NCI-H2227 (cell line): ENCODE measurements at regions not wholly inside any gene's neighbourhood (a gene's known extent, or its start where the extent isn't known, plus 50 kb on each side); places are given as distances from the start of the nearest gene placed in this dataset.

Experiments
- DNase-seq: peaks from one replicate; lab custom pipeline; 2025; ENCODE audit not compliant: unreplicated experiment; lab: John Stamatoyannopoulos, UW

DNA sequence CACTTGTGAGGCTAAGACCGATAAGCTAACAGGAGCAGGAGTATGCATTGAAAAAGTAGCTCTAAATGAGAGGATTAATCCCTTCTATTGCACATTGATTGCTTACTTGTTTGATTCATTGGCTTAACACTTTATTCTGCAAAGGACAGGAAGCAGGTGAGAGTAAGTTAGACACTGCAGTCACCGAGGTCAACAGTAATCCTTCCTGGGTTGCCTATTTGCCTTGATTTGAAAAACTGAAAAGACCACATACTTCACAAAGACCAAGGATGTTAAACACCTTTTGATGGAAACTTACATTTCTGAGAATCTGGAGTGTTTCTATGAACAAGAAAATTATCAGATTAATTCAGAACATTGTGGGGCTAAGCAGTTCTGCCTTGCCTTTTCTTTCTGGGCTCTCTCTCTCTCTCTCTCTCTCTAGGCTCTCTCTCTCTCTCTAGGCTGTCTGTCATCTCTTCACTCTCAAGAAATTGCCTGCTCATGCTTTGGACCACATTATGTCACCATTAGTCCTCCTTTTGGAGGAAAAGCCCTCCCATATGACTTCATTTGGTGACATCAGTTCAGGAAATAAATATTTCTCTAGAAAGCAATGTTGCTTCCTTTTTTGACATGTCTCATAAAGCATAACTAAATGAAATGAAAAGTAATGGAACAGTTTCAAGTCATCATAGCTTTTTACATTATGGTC, 103.8 kb downstream of the TNFSF18 start:
- DNase-seq = no peak

DNA sequence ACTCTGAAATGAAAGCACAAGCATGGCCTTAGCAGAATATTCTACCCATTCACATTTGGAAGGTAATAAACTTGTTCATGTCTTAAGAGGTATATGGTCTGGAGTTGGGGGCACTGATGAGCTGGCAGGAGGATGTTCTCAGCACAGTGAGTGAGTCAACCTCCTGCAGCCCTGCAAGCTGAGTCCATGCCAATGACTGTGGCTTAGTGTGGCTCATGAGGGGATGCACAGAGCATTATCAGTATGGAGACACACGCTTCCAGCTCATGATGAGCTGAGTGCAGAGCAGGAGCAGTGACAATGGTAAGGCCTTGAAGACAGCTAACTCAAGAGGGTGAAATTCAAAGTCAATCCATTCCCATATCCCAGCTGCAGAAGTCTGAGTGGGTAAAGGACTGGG, 102.3 kb downstream of the TNFSF18 start:
- DNase-seq = no peak

DNA sequence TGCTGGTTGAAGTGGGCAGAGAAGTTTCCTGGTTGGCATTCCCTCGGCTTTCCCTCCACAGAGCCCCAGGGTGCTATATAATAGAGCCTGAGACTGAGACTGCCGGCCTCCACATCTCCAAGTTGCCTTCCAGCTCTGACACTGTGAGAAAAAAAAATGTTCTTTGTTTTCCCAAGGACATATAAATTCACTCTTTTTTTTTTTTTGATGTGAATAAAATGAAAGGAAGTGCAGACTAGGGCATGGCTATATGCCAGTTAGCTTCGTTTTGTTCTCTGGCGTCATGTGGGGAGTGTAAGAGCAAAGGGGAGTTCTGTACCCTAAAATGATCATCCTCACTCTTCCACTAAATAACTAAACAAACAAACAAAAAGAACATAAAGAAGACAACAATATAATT, 101.6 kb downstream of the TNFSF18 start:
- DNase-seq = no peak

DNA sequence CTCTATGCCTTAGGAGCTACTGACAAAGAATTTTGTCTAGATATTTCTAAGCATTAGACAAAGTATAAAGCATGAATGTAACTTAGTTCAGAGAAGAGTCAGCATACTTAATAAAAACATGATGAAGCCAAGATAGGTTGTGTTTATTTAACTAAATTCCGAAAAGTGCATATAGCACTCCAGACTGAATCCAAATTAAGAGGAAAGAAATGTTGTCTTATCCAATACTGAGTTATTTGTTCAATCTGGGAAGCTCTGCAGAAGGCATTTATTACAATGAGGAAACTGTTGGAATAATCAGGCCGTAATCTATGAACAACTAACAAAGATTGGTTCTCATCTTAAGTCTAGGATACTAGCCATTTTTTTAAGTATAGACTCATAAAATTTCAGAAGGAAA, 100.2 kb downstream of the TNFSF18 start:
- no peak for DNase-seq

DNA sequence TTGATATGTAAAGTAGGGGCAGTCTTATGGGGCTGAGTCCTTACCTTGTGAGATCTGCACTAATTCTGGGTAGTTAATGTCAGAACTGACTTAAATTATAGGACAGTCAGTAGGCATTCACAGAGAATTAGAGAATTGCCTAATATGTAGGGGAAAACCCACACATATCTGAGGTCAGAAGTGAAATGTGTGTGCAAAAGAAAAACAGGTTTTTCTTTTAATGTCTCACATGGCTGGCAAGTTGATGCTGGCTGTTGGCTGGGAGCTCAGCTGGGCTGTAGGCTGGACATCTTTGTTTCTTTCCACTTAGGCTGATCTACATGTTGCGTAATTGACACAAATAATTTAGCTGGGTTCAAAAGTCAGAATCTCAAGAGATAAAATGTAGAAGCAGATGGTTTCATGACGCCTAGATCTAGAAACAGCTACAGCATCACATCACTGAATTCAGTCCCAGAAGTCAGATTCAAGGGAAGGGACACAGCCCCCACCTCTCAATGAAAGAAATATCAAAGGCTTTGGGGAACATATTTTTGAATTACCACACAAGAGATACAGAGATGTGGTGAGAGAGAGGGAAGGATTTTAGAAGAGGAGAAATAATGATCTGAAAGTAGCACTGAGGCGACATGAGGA, 98.9 kb downstream of the TNFSF18 start:
- no peak for DNase-seq

DNA sequence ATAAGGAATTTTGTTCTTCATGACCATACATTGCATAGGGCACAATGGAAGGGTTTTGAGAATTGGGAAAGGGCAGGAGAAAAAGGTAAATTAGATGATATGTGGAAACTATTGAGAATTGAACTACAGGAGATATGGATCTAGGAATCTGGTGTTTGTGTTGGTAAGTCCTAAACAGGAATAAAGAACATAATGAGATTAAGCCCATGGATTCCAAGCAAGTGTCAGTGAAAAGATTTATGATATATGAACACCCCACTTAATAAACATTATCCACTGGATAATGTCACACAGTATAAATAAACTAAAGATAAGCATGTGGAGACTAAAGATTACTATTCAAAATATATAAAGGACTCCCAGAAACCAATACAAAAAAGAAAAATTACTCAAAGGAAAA, 98.2 kb downstream of the TNFSF18 start:
- DNase-seq = no peak

DNA sequence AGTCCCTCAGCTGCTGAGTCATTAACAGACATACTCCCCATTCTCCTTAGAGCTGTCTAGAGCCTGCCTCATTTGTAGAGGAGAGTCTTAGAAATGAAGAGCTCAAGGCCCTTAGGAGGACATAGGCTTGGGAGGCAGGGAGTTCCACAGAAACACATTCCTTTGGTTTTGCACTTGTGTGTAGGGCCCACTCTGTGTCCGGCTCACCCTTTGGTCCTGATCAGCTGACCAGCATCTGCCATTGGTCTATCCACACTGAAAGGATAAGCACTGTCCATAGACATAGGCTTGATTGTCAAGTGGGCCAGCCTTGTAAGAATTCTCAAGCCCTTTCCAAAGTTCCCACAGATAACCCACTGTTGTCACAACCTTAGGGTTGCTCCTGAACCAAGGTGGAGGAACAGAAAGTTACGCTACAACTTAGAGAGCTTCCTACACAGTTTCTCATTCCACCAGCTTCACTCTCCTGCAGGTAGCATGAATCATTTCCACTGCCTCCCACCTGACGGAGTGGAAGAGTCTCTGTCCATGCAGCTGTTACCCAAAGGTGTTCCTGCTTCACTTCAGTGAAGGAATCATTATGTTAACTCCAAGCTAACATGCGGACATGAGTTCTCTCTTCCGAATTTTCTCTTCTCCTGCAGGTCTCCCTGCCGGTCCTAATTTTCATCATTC, 96.1 kb downstream of the TNFSF18 start:
- DNase-seq = no peak

DNA sequence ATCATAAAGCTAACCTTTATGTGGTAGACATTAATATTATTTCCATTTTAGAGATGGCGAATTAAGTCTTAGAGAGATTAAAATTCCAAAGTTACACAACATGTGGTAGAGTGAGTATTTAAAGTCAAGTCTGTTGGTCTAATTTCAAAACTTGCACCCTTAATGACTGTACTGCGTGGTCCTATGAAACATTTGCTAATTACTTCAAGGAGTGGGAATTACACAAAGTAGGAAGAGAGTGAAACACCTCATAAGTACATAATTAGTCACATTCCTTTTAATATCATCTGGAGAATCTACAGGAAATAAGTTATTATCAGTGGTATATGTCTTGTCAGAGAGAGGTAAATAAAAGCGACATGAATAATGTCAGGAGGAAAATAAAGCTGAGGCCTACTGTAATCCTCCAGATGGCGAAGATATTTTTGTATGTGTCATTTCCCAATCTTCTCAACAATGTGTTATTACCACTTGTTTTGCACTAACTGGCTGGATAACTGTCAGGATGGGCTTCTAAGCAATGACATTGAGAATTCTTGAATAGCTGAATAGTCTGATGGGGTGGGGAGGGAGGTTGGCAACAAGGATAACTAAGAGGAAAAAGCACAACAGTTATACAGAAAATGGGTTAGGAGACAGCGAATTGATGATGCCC, 95.5 kb downstream of the TNFSF18 start:
- no peak for DNase-seq

DNA sequence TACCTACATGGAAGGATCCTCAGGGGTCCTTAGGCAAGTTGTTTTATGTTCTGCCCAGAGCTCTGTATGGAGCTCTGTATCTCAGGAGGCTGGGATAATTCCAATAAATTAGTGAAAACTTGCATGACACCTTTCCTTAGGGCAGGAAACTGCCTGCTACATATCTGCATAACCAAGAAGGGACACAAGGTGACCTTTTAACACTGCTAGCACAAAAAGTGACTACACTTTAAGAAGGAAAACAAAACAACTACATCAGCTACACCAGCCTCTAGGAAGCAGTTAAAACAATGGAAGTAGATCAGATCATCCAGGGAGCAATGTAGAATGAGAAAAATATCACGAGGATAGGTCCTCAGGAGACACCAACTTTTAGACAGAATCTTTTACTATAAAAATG, 93.9 kb downstream of the TNFSF18 start:
- no peak for DNase-seq

DNA sequence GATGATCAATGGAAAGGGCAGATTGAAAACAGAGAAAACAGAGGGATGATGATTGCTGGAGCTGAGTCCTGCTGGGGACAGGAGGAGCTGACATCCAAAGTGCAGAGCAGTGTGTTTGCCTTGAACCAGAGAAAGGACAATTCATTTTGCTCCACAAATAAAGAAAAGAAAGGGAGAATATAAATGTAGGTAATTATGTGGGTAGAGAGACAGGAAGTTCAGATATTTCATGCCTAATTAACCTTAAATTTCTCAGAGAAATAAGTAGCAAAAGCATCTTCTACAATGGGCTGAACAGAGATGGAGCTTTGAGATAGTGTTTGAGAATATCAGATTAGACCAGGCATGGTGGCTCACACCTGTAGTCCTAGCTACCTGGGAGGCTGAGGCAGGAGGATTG, 93.2 kb downstream of the TNFSF18 start:
- DNase-seq = no peak

DNA sequence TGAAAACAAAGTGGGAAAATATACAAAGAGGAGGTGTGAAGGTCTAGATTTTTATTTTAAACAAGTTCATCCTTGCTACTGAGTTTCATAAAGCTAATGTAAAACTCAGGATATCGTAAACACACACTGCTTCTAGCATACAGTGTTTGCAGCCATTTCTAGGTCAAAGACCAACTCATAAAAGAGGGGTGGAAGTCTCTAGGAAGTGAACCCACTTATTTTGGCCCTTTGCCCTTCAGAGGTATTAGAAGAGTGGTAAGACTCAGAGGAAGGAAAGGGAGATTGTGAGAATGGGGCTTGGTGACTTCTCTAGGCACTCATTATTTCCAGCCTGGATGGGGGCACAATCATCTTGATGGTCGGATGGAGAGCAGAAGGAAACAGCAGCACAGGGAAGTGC, 91.2 kb downstream of the TNFSF18 start:
- no peak for DNase-seq

DNA sequence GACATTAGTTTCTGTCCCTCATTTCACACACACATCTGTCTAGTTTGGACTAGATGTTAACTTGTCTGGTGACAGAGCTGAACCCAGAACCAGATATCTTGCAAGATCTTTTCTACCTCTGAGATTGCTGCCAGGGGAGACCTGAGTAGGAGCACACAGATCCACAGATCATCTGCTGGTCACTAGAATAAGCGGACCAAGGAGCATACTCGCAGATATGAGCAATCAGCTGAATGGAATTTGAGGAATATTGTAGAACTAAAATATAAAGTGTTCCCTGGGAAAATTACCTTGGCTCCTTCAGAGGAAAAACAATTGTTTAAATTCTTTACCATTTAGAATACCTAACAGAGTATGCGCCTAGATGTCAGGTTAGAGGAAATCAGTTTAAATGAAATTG, 90.7 kb downstream of the TNFSF18 start:
- DNase-seq = no peak

DNA sequence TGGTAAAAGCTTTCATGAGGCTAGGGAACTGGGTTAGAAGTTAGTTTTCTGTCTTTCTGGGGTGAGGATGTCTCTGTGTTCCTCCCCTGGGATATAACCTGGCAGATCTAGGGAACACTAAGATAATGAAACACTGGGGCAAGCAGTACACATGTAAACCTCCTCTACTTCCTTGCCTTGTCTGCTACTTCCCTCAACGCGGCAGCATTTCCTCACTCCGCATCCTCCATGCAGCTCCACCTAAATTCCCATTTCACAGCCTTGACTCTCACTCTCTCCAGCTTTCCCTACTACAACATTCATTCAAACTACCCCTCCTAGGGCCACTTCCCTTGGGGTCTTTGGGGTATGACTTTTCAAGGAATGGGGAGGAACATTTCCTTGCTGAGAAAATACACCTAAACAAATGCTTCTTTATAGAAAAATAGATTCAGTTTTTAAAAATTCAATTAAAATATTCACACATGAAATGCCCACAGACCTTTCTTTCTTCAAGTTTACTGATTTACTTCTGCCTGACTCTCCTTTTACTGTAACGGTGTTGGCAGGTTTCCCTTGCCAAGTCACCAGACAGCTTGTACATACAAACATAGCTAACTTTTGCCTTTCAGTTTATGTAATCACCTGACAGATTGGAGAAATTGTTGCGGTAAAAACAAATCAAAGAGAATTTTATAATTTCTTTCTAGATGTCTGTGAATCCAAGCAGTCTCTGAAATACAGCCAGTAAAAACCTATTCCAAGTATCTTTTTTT, 90.1 kb downstream of the TNFSF18 start:
- DNase-seq = no peak

DNA sequence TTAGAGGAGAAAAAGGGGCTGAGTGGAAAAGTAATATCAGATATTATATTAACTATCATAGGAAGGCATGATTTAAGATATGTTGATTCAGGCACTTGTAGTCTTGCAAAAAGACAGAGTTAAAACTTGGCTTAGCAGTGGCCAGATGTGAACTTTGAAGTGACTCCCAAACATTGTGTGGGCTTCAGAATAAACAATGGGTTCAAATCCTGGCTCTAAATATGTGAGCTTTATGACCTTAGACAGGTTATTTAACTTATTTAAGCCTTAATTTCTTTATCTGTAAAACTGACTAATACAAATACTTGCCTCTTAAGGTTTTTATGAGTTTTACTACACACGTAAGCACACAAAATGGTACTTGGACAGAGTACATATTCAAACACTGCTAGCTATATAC, 85.9 kb downstream of the TNFSF18 start:
- DNase-seq = no peak

DNA sequence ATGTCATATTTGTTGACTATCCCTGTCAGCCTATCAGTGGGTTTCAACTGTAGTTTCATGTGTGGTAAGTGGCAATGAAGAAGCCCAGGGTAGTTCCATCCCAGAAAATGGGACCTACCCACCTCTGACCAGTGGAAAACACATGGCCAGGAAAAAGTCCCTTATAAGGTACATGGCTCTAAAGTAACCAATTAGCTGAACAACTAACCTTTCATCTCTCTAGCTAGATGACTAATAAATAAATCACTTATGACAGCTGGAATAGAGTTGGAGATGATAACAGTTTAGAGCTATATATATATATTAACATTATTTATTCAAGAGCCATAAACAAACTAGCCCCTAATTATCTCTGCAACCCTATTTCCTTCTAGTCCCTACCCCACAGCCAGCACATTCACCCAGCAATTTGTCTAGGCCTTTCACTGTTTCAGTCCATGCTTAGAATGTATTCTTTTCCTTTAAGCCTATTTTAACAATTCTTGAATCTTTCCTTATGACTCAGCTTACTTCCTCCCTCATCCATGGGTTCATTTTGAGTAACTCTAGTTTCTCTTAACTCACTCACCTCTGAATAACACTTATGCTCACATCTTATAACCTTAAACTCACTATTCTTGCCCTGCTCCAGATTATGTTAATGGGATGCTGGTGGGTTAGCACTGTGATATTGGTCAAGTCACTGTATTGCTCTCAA, 83.7 kb downstream of the TNFSF18 start:
- no peak for DNase-seq

DNA sequence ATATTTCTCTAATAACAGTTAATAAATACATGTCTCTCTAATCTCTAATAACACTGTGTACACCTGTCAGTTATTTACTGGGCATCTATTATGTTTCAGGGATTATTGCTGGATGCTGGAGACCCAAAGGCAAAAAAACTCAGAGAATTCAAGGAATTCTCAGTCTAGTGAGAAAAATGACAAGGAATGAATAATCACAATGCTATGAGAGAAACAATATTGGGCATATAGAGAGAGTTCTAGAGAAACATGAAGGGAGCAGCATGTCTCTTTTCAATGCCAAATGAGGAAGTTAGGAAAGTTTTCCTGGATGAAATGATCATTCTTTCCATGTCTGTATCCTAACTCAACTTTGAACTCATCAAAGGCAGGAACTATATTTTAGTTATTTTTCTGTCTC, 82.8 kb downstream of the TNFSF18 start:
- DNase-seq = no peak

DNA sequence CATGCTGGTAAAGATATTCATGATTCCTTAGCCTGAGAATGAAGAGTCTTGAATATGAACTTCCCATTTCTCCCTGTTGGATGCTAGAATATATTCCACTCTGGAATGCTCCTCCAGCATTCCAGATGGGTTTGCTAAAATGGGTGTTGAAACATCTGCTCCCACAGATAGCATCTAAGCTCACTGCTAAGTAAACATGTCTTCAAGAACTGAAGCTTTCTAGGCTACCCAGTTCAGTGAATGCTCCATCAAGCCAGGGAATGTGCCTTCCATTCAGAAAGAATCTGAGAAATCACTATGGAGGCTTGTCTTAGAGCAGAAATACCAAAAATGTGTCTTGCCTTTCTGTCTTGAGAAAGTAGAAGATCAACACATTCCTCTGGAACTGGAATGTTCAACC, 81.1 kb downstream of the TNFSF18 start:
- no peak for DNase-seq

DNA sequence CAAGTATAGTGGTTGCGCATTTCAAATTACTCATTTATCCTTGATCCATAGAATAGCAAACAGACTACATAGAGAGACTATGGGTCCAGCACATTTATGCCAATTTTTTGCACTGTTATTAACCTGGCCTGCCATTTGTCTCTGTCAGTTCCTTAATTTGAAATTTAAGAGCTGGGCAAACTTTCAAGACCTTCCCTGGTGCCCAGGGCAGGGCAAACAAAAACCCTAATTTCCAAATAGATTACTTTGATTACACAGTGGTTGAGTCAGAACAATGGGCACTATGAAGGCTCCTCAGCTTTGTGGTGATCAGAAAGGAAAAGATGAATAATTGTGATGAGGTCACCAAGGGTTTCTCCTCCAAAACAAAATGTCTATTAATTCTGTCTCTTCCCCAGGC, 80.6 kb downstream of the TNFSF18 start:
- no peak for DNase-seq

DNA sequence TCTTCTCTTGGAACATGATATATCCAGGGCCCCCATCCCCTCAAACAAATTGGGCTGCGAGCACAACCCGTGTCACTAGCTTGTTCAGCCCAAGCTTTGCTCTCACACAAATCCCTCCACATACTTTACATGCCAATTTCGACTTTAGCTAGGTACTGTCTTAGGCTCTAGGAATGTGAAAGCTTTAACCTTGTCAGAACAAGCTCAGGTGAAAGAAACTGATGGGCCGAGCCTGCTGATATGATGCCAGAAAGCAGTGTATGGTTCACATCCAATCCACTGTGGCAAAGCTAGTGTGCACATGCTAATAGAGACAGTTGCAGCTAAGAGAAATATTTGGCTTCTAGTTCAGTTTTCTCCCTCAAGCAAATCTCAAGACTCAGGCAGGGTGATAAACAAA, 79.5 kb downstream of the TNFSF18 start:
- no peak for DNase-seq

DNA sequence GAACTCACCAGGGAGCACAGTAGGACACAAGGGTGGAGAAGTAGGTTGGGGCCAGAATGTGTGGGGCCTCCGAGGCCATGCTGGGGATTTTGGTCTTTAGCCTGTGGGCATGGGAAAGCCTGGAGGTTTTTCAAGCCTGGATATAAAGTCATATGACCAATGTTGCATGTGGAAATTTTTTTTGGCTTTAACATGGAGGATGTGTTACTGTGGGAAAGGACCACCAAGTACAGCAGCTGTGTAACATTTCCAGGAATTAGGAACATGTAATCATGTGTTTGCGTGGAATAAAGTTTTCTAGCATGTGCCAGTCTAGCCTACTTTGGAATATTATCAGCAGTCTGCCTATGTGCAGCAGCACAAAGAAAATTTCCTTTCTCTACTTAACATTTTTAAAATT, 78.5 kb downstream of the TNFSF18 start:
- DNase-seq = no peak

DNA sequence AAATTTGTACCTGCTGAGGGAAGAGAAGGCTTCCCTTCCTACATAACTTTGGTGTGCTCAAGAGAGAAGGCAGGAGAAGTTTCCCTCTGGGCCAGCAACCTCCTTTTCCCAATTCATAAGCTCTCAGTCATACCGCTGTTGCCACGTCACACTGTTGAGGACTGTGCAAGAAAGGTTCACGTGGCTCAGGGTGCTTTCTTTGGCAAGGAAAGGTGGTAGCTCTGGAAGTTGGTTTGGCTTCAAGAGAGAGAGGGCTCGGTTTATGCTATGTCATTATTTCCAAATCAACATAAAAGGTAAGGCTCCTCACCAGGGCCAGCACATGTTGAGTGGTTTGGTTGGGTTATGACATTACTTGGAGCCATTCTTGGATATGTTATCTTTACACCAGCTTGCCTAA, 77.3 kb downstream of the TNFSF18 start:
- no peak for DNase-seq
